ENCODE measurements at regions not wholly inside any gene's neighbourhood (a gene's known extent, or its start where the extent isn't known, plus 50 kb on each side); places are given as distances from the start of the nearest gene placed in this dataset.
"Not testable (repeated sequence)": the region's sequence is repeated elsewhere in the genome, so short reads cannot be mapped to it uniquely, and the experiment has no call there.

DNA sequence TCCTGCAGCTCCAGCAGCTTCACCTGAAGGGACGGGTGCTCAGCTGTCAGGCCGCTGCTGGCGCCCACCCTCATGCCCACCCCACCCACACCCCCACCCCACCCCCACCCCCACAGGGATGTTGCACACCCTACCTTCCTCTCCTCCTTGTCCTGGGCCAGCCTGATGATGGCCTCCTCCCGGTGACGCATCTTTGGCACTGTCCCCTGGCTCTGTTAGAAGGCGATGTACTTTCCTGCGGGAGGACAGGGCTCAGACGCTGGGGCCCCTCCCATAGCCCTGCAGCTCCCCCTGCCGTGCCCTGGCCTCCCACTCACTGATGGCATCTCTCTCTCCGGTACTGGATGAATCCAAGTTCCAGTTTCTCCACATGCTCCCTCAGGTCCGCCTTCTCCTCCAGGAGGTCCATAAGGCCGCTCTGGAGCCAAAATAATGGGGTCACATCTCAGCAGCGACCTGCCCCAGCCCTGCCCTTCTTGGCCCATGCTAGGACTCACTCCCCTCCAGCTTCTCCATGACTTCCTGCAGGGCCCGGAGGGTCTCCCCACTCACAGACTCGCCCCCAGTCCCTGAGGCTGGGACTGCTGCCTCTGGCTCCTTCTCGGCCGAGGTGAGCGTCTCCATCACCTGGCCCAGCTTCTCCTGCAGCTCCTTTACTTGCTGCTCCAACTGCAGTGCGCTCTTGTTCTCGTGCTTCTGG, 55.2 kb downstream of the GOLGA8B start:
- not testable (repeated sequence) for H3K27me3 ChIP-seq (ENCODE audit: control insufficient read depth, insufficient read depth, low read length); H3K4me1 ChIP-seq (ENCODE audit: control insufficient read depth, insufficient read depth, low read length); H3K9ac ChIP-seq (ENCODE audit: low read length); H3K36me3 ChIP-seq (ENCODE audit: control insufficient read depth, insufficient read depth, low read length); H3K9me3 ChIP-seq (ENCODE audit: control insufficient read depth, insufficient read depth, low read depth, low read length); H3K27ac ChIP-seq (ENCODE audit: low read depth, low read length); H3K4me3 ChIP-seq (ENCODE audit: low read depth, low read length)

DNA sequence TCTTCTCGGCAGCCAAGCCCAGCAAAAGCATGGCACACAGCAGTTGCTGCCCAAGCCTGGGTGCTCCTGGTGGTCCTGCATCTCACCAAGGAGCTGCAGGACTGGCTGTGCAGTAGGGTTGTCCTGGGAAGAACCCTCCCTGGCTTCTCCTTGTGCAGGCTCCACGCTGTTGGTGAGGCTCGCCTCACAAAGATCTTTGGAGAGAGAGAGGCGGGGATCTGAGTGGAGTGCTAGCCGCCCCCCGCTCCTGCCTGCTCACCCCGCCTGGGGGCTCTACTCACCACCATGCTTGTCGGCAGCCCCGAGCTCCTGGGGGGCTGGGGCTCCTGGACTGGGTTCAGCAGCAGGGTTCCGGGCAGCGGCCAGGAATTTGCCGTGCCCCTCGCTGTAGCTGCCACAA, 55.8 kb downstream of the GOLGA8B start:
- H3K27me3 ChIP-seq (ENCODE audit: control insufficient read depth, insufficient read depth, low read length); H3K4me1 ChIP-seq (ENCODE audit: control insufficient read depth, insufficient read depth, low read length); H3K9me3 ChIP-seq (ENCODE audit: control insufficient read depth, insufficient read depth, low read depth, low read length); H3K27ac ChIP-seq (ENCODE audit: low read depth, low read length); H3K9ac ChIP-seq (ENCODE audit: low read length); H3K4me3 ChIP-seq (ENCODE audit: low read depth, low read length); H3K36me3 ChIP-seq (ENCODE audit: control insufficient read depth, insufficient read depth, low read length): not testable (repeated sequence)

DNA sequence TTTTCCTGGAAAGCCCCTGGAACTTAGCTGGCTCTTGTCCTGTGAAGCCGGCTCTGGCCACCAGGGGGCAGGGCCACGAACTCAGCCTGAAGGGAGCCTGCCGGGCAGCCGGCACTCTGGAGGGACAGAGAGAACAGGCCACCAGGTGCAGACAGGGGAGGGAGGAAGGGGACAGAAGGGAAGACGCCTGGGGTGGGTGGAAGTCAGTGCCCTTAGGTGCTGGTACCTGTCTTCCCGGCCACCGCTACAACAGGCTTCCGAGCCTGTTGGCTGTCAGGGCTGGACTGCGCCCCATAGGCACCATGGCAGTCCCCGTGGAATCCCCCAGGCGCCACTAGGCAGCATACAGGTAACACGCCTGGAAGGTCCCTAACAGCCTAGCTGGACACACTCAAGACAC, 59.6 kb downstream of the GOLGA8B start:
- H3K27me3 ChIP-seq (ENCODE audit: control insufficient read depth, insufficient read depth, low read length); H3K9ac ChIP-seq (ENCODE audit: low read length); H3K4me3 ChIP-seq (ENCODE audit: low read depth, low read length); H3K36me3 ChIP-seq (ENCODE audit: control insufficient read depth, insufficient read depth, low read length); H3K4me1 ChIP-seq (ENCODE audit: control insufficient read depth, insufficient read depth, low read length); H3K27ac ChIP-seq (ENCODE audit: low read depth, low read length); H3K9me3 ChIP-seq (ENCODE audit: control insufficient read depth, insufficient read depth, low read depth, low read length): not testable (repeated sequence)

DNA sequence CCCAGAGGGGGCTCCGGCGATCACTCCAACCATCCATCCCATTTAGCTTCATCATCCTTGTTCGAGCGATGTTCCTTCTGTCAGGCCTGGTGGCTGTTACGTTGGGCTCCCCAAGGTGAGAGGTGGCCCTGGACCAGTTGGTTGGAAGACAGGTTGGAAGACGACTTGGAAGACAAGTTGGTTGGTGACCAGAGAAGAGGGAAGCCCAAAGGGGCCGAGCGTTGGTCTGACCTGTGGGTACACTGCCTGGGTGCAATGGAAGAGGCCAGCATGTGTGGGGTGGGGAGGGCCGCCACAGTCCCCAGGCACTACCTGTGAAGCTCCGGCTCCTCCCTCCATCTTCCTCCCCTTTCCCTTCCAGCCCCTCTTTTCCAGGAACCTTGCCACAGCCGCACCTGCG, 60.9 kb downstream of the GOLGA8B start:
- not testable (repeated sequence) for H3K36me3 ChIP-seq (ENCODE audit: control insufficient read depth, insufficient read depth, low read length); H3K27ac ChIP-seq (ENCODE audit: low read depth, low read length); H3K4me3 ChIP-seq (ENCODE audit: low read depth, low read length); H3K9me3 ChIP-seq (ENCODE audit: control insufficient read depth, insufficient read depth, low read depth, low read length); H3K4me1 ChIP-seq (ENCODE audit: control insufficient read depth, insufficient read depth, low read length); H3K9ac ChIP-seq (ENCODE audit: low read length); H3K27me3 ChIP-seq (ENCODE audit: control insufficient read depth, insufficient read depth, low read length)

DNA sequence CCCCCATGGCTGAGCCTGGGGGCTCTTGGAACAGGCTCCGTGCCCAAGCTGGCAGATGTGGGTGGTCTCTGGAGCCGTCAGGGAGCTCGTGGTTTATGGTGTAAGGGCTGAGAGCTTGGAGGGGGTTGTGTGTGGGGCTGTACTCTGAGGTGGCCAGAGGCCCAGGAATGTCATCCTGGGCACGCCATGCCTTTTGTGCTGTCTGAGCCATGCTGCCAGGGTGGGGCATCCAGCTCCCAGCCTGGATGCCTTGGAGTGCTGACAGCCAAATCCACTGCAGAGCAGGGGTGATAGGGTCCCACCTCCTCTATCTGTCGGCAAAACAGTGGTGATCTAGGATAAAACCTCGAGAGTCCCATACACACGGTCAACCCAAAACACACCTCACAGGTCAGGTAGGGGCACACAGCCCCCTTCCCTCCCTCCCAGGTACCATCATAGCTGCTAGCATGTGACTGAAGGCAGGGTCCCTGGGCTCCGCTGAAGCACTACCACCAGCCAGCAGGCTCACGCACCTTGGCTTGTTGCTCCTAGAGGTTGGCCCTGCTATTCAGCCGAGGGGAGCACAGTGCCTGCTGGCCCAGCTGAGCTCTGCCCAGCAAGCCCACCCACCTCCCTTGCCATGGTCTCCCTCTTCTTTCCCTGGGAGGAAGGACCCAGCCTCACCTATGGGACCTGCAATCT, 61.5 kb downstream of the GOLGA8B start:
- not testable (repeated sequence) for H3K9ac ChIP-seq (ENCODE audit: low read length); H3K36me3 ChIP-seq (ENCODE audit: control insufficient read depth, insufficient read depth, low read length); H3K4me1 ChIP-seq (ENCODE audit: control insufficient read depth, insufficient read depth, low read length); H3K9me3 ChIP-seq (ENCODE audit: control insufficient read depth, insufficient read depth, low read depth, low read length); H3K27ac ChIP-seq (ENCODE audit: low read depth, low read length); H3K4me3 ChIP-seq (ENCODE audit: low read depth, low read length); H3K27me3 ChIP-seq (ENCODE audit: control insufficient read depth, insufficient read depth, low read length)

GRCh38 chr15:34520566-34520965, 62.9 kb downstream of the GOLGA8B start:
- no peak overlapping the region for H3K27ac ChIP-seq (ENCODE audit: low read depth, low read length)
- H3K4me3 ChIP-seq (ENCODE audit: low read depth, low read length), result no peak overlapping the region
- no peaks in the 10 kb centered on the region for H3K36me3 ChIP-seq (ENCODE audit: control insufficient read depth, insufficient read depth, low read length)
- H3K4me1 ChIP-seq (ENCODE audit: control insufficient read depth, insufficient read depth, low read length), result no peaks in the 10 kb centered on the region
- peaks cover 19% of the 10 kb centered on the region for H3K27me3 ChIP-seq (ENCODE audit: control insufficient read depth, insufficient read depth, low read length)
- H3K9me3 ChIP-seq (ENCODE audit: control insufficient read depth, insufficient read depth, low read depth, low read length), result no peaks in the 10 kb centered on the region
- H3K9ac ChIP-seq (ENCODE audit: low read length), result no peak overlapping the region

GRCh38 chr15:34520010-34520409, 63.4 kb downstream of the GOLGA8B start:
- H3K9ac ChIP-seq (ENCODE audit: low read length); H3K4me3 ChIP-seq (ENCODE audit: low read depth, low read length): not testable (repeated sequence)

GRCh38 chr15:34514251-34514670, 69.2 kb downstream of the GOLGA8B start:
- H3K4me1 ChIP-seq (ENCODE audit: control insufficient read depth, insufficient read depth, low read length), result no peaks in the 10 kb centered on the region
- peak overlapping the region; percentile 81 for H3K4me3 ChIP-seq (ENCODE audit: low read depth, low read length)
- peaks cover 73% of the 10 kb centered on the region for H3K27me3 ChIP-seq (ENCODE audit: control insufficient read depth, insufficient read depth, low read length)
- no peak overlapping the region for H3K27ac ChIP-seq (ENCODE audit: low read depth, low read length)
- no peaks in the 10 kb centered on the region for H3K9me3 ChIP-seq (ENCODE audit: control insufficient read depth, insufficient read depth, low read depth, low read length)
- no peaks in the 10 kb centered on the region for H3K36me3 ChIP-seq (ENCODE audit: control insufficient read depth, insufficient read depth, low read length)
- H3K9ac ChIP-seq (ENCODE audit: low read length), result peak overlapping the region; percentile 45

More at GRCh38 chr15:34520010-34520409, 63.4 kb downstream of the GOLGA8B start:
- H3K4me1 ChIP-seq (ENCODE audit: control insufficient read depth, insufficient read depth, low read length); H3K9me3 ChIP-seq (ENCODE audit: control insufficient read depth, insufficient read depth, low read depth, low read length); H3K27ac ChIP-seq (ENCODE audit: low read depth, low read length); H3K36me3 ChIP-seq (ENCODE audit: control insufficient read depth, insufficient read depth, low read length): not testable (repeated sequence)
- H3K27me3 ChIP-seq (ENCODE audit: control insufficient read depth, insufficient read depth, low read length), result peaks cover 25% of the 10 kb centered on the region

GRCh38 chr15:34512628-34513027, 70.8 kb downstream of the GOLGA8B start:
- H3K9me3 ChIP-seq (ENCODE audit: control insufficient read depth, insufficient read depth, low read depth, low read length), result no peaks in the 10 kb centered on the region
- no peaks in the 10 kb centered on the region for H3K36me3 ChIP-seq (ENCODE audit: control insufficient read depth, insufficient read depth, low read length)
- peaks cover 73% of the 10 kb centered on the region for H3K27me3 ChIP-seq (ENCODE audit: control insufficient read depth, insufficient read depth, low read length)
- H3K9ac ChIP-seq (ENCODE audit: low read length), result no peak overlapping the region
- H3K4me3 ChIP-seq (ENCODE audit: low read depth, low read length), result no peak overlapping the region
- no peaks in the 10 kb centered on the region for H3K4me1 ChIP-seq (ENCODE audit: control insufficient read depth, insufficient read depth, low read length)
- H3K27ac ChIP-seq (ENCODE audit: low read depth, low read length), result no peak overlapping the region

GRCh38 chr15:34501131-34501530, 63.5 kb upstream of the GOLGA8A start:
- Histone ChIP-seq H3K9me3 (ENCODE audit: control insufficient read depth, insufficient read depth, low read depth, low read length) (no peaks in the 10 kb centered on the region), H3K27me3 (ENCODE audit: control insufficient read depth, insufficient read depth, low read length) (peaks cover 57% of the 10 kb centered on the region), H3K4me3 (ENCODE audit: low read depth, low read length) (no peak overlapping the region), H3K9ac (ENCODE audit: low read length) (no peak overlapping the region), H3K36me3 (ENCODE audit: control insufficient read depth, insufficient read depth, low read length) (no peaks in the 10 kb centered on the region), H3K27ac (ENCODE audit: low read depth, low read length) (no peak overlapping the region), H3K4me1 (ENCODE audit: control insufficient read depth, insufficient read depth, low read length) (no peaks in the 10 kb centered on the region)

DNA sequence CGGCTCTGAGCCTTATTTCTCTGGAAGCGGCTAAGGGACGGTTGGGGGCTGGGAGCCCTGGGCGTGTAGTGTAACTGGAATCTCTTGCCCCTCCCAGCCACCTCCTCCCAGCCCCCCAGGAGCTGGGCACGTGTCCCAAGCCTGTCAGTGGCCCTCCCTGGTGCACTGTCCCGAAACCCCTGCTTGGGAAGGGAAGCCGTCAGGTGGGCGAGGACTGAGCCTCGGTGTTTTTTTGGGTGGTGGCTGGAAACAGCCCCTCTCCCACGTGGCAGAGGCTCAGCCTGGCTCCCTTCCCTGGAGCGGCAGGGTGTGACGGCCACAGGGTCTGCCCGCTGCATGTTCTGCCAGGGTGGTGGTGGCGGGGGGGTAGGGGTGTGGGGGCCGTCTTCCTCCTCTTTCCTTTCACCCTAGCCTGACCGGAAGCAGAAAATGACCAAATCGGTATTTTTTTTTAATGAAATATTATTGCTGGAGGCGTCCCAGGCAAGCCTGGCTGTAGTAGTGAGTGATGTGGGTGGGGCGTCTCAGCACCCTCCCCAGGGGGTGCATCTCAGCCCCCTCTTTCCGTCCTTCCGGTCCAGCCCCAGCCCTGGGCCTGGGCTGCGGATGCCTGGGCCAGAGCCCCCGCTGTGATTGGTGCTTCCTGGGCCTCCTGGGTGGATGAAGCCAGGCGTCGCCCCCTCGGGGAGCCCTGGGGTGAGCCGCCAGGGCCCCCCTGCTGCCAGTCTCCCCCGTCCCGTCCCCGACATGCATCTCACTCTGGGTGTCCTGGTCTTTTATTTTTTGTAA, 58.8 kb upstream of the GOLGA8A start:
- Histone ChIP-seq H3K27me3 (ENCODE audit: control insufficient read depth, insufficient read depth, low read length) (peaks cover 95% of the 10 kb centered on the region), H3K27ac (ENCODE audit: low read depth, low read length) (no peak overlapping the region), H3K9ac (ENCODE audit: low read length) (no peak overlapping the region), H3K9me3 (ENCODE audit: control insufficient read depth, insufficient read depth, low read depth, low read length) (peaks cover 4% of the 10 kb centered on the region; the same call in 1 of the 2 replicates), H3K4me3 (ENCODE audit: low read depth, low read length) (no peak overlapping the region), H3K36me3 (ENCODE audit: control insufficient read depth, insufficient read depth, low read length) (no peaks in the 10 kb centered on the region), H3K4me1 (ENCODE audit: control insufficient read depth, insufficient read depth, low read length) (0 out of 2 replicates have a peak, but pooled peaks cover 4% of the 10 kb centered on the region)

All from HUES6 (cell line).